HG03139 (cell line): ENCODE measurements at regions not wholly inside any gene's neighbourhood (a gene's known extent, or its start where the extent isn't known, plus 50 kb on each side); places are given as distances from the start of the nearest gene placed in this dataset.
"Not testable (repeated sequence)": the region's sequence is repeated elsewhere in the genome, so short reads cannot be mapped to it uniquely, and the experiment has no call there.

ENCODE experiments used
- ATAC-seq: cut with Tn5 transposase; IDR thresholded peaks from one replicate; pipeline ENCODE4 v1.9.1; 2021; ENCODE audit not compliant: unreplicated experiment

GRCh38 chr6:16909658-16910360, 148.5 kb upstream of the ATXN1 start:
- no peak for ATAC-seq

- no peak for ATAC-seq
These were observed 146.7 kb upstream of the ATXN1 start for GRCh38 chr6:16907991-16908390.

GRCh38 chr6:16904957-16905356, 143.7 kb upstream of the ATXN1 start:
- no peak for ATAC-seq

- ATAC-seq, result no peak
These were observed 142.2 kb upstream of the ATXN1 start for GRCh38 chr6:16903470-16903869.

GRCh38 chr6:16902502-16902901, 141.2 kb upstream of the ATXN1 start:
- ATAC-seq, result no peak

GRCh38 chr6:16901782-16902181, 140.5 kb upstream of the ATXN1 start:
- ATAC-seq, result no peak

GRCh38 chr6:16901306-16901705, 140.0 kb upstream of the ATXN1 start:
- no peak for ATAC-seq

- ATAC-seq, result no peak
These were observed 137.6 kb upstream of the ATXN1 start for GRCh38 chr6:16898640-16899396.

- ATAC-seq, result no peak
These were observed 136.4 kb upstream of the ATXN1 start for GRCh38 chr6:16897669-16898068.

- ATAC-seq, result no peak
These were observed 133.0 kb upstream of the ATXN1 start for GRCh38 chr6:16894301-16894700.

GRCh38 chr6:16891110-16891509, 129.8 kb upstream of the ATXN1 start:
- ATAC-seq, result not testable (repeated sequence)

- no peak for ATAC-seq
These were observed 124.3 kb upstream of the ATXN1 start for GRCh38 chr6:16885411-16886160.

GRCh38 chr6:16884526-16884925, 123.3 kb upstream of the ATXN1 start:
- no peak for ATAC-seq

GRCh38 chr6:16883414-16883813, 122.2 kb upstream of the ATXN1 start:
- no peak for ATAC-seq

GRCh38 chr6:16882230-16882629, 121.0 kb upstream of the ATXN1 start:
- ATAC-seq, result no peak

- not testable (repeated sequence) for ATAC-seq
These were observed 115.6 kb upstream of the ATXN1 start for GRCh38 chr6:16876852-16877251.

- no peak for ATAC-seq
These were observed 114.9 kb upstream of the ATXN1 start for GRCh38 chr6:16876201-16876600.

GRCh38 chr6:16873698-16874097, 112.4 kb upstream of the ATXN1 start:
- ATAC-seq, result no peak

GRCh38 chr6:16872543-16873235, 111.4 kb upstream of the ATXN1 start:
- no peak for ATAC-seq

GRCh38 chr6:16871047-16871446, 109.8 kb upstream of the ATXN1 start:
- no peak for ATAC-seq

- ATAC-seq, result no peak
These were observed 107.7 kb upstream of the ATXN1 start for GRCh38 chr6:16868968-16869367.
